NCI-H460 (cell line): ENCODE measurements at regions not wholly inside any gene's neighbourhood (a gene's known extent, or its start where the extent isn't known, plus 50 kb on each side); places are given as distances from the start of the nearest gene placed in this dataset.
"Not testable (repeated sequence)": the region's sequence is repeated elsewhere in the genome, so short reads cannot be mapped to it uniquely, and the experiment has no call there.

Experiments used
- DNase-seq: peaks from one replicate; pipeline ENCODE4 v3.0.0-alpha.2; 2016; ENCODE audit warnings: low read depth; ENCODE audit errors: extremely low read depth

DNA sequence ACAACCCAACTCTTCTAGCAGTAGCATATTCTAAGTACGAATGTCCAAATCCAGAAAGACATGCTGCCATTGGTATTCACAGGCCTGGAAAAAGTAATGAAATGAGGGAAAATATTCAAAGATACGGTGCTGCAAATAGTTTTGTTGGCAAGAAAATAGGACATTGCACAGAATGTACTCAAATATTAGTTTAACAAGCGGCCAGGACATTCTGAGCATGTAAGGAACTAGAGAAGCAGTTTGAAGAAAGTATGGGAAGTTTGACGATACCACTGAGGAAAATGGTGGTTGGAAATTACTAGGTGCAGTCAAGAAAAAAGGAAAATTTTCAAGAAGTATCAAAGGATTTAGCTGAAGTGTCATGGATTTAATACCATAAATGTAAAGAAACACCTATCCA lies 468.0 kb upstream of the GRIN3A start:
- no peak for DNase-seq

DNA sequence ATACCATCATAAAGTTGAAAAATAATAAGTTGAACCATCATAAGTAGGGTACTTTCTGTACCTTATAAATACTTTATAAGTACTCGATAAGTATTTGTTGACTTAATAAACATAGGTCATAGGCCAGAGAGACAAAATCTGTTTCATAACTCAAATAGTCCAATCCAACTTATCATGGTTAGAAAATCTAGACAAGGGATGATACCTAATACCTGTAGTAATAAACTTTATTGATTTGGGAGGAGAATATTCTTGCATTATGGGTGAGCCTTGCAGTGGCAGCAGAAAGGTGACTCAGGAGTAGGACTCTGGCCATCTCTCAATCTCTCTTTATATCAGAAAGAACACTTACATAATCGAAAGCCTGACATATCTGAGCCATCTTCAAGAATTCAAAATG lies 466.8 kb upstream of the GRIN3A start:
- DNase-seq: no peak

DNA sequence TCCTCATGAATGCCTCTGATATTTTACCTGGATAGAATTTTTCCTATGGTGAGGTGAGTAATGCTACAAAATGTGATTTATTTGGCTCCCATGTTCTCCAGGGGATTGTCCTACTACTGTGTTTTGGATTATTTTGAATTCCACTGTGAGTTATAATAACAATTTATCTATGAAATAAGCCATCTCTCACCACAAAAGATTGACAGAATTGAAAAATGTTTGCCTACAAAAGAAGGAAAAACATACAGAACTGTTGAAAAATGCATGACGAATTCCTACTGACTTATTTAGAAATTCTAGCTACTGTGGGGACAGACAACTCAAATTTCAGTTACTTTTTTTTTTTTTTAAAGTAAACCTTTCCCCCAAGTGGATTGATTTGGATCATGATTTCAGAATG lies 463.7 kb upstream of the GRIN3A start:
- no peak for DNase-seq

DNA sequence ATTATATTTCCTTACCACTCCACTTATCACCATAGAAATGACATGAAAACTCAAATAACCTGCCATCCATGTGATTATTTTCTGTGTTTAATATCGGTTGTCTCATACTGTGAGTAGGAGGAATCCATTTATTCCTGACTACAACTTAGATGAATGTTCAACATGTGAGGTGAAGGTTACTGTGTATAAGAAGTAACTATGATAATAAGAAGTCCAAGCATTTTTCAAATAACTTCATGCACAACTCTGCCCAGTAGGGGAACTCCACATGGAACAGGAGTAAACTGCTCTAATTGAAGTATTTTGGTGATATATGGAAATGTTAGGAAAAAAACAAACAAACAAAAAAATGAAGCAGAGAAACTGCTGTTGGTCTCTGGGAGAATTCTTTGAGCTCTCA lies 447.5 kb upstream of the GRIN3A start:
- DNase-seq: no peak

DNA sequence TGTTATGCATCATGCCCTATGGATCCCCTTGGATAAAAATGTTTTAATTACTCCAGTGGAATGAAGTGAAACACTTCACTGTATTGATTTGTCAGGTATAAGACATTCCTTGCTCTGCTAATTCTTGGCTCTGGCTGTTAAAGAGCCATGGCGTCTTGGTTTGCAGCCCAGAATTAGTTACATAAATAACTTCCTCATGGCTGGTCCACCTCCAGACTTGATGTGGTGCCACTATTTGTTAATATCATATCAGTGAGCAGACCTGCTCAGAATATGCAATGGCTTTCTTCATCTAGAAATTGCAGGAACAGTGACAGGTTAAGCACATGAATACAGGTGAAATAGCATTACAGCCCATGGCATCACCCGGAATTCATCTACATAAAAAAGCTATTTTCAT lies 446.9 kb upstream of the GRIN3A start:
- no peak for DNase-seq

DNA sequence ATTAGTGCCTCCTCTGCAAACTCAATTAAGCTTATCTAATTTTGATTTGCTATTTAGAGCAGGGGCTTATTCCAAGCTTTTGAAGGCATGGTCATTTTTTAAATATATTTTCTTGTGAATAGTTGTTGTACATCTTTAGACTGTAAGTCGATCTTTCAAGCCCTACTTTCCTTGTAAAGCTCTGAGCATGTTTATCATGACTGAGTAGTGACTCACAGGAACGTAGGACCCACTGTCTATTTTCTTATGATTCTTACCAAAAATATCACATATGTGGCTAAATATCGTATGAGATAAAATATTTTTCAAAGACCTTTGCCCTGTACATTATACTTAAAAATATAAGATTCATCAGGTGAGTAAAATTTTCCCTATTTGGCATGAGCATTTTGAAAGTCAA lies 440.4 kb upstream of the GRIN3A start:
- no peak for DNase-seq

DNA sequence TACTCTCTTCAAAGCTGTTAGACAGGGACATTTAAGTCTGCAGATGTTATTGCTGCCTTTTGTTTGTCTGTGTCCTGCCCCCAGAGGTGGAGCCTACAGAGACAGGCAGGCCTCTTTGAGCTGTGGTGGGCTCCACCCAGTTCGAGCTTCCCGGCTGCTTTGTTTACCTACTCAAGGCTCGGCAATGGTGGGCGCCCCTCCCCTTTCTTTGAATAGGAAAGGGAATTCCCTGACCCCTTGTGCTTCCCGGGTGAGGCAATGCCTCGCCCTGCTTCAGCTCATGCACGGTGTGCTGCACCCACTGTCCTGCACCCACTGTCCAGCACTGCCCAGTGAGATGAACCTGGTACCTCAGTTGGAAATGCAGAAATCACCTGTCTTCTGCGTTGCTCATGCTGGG lies 435.8 kb upstream of the GRIN3A start:
- not testable (repeated sequence) for DNase-seq

DNA sequence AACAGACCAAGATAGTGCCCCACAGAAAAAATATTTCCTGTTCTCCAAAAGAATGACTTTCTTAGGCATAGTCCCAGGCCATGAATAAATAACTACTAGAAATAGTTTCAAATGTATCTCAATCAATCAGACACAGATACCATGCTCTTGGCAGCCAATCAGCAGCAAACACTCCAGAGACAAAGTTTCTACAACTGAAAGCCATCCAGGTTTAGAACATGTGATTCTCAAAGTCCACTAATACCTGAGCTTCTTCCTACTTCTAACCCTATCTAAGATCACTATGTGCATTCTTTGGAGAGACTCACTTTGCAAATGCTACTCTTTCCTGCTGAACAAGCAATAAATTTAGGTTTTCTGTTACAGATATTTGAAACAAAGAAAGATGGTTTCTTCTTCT lies 425.8 kb upstream of the GRIN3A start:
- DNase-seq: no peak

DNA sequence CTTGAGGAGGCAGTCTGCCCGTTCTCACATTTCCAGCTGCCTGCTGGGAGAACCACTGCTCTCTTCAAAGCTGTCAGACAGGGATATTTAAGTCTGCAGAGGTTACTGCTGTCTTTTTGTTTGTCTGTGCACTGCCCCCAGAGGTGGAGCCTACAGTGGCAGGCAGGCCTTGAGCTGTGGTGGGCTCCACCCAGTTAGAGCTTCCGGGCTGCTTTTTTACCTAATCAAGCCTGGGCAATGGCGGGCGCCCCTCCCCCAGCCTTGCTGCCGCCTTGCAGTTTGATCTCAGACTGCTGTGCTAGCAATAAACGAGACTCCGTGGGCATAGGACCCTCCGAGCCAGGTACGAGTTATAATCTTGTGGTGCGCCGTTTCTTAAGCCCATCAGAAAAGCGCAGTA lies 414.6 kb upstream of the GRIN3A start:
- DNase-seq: not testable (repeated sequence)

DNA sequence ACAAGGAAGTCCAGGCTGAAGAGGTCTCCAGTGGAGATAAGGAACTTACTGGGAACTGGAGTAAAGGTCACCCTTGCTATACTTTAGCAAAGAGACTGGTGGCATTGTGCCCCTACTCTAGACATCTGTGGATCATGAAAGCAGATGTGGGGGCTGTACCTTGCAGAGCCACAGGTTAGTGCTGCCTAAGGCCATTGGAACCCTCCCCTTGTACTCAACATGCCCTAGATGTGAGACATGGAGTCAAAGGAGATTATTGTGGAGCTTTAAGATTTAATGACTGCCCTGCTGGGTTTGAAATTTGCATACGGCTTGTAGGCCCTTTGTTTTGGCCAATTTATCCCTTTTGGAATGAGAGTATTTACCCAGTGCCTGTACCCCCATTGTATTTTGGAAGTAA lies 397.3 kb upstream of the GRIN3A start:
- DNase-seq: no peak

DNA sequence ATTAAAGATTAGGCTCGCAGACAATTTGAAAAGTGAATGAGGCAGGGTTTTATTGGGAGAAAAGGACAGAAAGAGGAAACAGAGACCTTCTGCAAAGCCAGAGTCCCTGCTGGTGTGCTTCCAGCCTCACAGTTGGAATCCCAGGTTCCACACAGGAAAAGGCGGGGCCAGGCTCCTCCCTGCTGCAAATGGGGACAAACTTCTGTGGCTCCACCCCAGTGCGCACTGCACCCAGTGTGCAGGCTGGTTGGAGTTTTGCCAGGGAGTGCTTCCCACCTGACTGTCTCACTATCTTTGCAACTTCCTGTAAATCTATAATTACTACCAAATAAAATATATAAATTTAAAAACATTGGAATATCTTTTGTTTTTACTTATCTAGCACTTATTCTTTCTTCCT lies 386.0 kb upstream of the GRIN3A start:
- DNase-seq: no peak

DNA sequence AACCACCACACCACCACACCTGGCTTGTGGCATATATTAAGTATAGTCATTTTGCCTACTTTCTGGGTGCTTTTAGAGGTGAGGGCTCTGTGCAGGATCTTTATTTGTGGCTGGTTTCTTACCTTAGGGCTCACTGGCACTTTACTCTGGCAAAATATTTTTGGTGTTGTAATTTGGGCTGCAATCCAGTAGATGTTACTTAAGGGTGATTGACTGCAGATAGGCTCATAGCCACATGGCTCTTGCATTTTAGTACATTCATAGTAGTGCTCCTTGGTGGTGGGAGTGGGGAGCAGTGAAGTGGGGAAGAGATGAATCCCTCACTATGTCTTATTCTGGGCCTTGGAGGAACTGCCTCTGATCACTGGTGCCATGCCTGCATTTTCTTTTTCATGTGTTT lies 376.1 kb upstream of the GRIN3A start:
- DNase-seq: no peak

DNA sequence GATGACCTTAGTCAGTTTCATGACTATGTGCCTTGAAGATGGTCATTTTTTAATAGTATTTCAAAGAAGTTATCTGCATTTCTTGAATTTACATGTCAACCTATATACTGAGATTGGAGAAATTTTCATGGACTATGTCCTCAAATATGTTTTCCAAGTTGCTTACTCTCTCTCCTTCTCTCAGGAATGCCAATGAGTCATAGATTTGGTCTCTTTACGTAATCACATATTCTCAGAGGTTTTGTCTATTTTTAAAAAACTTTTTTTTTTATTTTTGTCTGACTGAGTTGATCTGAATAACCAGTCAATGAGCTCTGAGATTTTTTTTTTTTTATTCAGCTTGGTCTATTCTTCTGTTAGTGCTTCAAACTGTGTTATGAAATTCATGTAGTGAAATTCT lies 374.7 kb upstream of the GRIN3A start:
- no peak for DNase-seq

DNA sequence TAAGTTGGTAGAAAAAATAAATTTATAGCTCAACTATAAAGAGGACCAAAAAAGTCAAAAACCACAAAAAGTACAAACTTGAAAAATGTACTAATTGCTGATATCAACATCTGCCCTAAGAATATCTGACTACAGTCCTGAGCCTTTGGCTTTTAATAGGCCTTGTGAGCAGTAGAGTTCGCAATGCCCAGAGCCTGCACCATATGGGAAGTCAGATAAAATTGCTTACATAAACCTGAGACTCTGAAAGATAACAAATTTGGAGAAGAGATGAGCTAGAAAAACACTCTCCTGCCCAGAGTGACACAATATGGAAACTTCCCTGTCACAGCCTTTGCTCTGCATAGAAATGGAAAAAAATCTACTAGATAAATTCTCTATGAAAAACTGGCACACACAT lies 368.0 kb upstream of the GRIN3A start:
- no peak for DNase-seq

DNA sequence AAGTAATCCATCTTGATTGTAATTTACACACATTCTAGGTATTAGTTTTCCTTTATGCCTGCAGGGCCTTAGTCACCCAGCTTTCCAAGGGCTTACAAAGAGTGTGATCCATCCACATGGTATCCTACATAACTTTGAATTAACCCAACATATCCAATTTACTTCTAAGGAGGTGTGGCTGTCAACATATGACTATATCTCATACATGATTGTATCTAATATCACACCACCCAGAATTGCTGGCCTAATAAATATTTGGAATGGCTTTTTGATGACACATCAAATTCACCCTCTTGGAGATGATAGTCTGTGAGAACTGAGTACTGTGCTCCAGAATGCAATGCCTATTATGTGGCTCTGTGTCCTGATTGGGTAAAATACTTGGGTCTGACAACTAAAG lies 363.3 kb upstream of the GRIN3A start:
- no peak for DNase-seq

DNA sequence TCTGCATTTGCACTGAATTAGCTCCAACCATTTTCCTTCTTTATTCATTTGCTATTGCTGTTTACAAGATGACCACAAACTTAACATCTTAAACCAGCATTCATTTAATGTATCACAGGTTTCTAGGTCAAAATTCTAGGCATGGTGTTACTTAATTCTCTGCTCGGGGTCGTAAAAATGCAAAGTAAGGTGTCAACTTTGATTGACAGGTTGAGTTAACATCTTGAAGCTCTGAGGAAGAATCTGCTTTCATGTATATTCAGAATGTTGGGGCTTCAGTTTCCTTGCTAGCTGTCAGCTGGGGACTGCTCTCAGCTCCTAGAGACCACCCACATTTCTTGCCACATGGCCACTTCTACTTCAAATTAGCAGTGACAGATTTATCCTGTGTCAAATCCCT lies 348.7 kb upstream of the GRIN3A start:
- DNase-seq: no peak

DNA sequence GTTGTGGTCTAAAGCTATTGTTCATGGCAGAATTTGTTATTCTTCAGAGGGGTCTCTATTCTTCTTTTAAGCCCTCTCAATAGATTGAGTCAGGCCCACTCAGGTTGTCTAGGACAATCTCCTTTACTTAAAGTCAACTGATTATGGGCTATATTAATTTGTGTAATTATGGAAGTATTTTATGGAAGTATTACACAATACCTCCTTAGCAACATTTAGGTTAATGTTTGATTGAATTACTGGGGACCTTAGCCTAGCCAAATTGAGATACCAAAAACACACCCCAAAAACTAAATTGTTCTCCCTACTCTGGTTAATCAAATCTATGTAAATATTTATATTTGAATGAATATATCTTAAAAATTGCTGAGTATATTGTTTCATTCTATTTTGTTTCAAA lies 347.1 kb upstream of the GRIN3A start:
- no peak for DNase-seq

DNA sequence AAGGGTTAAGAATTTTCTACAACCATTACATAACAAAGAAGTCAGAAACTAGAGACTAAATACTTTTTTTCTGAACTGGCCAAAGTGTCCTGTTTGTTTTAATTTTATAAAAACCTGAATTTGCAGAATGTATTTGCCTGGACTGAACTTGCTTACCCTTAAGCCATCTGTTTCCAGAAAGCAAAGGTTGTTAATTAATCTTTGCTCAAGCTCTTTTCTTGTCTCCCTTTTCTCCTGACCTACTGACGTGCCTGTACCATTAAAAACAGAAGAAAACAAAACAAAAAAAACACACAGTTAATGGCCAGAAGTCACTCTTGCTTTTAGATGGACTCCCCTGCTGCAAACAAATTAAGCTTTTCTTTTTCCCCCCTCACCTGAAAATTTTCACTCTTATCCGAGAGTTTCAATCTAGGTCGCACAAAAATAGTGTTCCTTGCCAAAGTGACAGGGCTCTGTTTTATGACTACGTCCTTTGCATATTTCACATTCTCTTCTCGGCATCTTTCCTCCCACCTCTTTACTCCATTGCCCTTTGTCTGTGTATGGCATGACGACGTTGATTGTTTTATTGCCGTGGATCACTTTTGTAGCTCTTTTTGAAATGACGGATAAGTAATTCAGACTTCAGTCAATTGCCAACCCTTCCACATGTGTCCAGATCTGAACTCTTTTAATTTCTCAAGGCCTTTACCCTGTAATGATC lies 333.8 kb upstream of the GRIN3A start:
- no peak for DNase-seq

DNA sequence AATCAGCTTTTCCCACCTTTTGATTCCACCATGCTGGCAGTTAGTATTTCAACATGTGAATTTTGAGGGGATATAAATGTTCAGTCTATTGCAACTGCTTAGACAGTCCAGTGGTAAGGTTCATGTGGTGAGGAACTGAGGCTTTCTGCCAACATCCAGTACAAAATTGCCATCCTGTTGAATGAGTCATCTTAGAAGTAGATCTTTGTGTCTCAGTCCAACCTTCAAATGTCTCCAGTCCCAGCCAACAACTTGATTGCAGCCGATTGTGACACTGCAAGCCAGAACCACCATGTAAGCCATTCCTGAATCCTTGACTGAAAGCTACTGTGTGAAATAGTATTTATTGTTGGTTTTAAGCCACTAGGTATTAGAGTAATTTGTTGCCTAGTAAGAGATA lies 331.5 kb upstream of the GRIN3A start:
- DNase-seq: no peak

DNA sequence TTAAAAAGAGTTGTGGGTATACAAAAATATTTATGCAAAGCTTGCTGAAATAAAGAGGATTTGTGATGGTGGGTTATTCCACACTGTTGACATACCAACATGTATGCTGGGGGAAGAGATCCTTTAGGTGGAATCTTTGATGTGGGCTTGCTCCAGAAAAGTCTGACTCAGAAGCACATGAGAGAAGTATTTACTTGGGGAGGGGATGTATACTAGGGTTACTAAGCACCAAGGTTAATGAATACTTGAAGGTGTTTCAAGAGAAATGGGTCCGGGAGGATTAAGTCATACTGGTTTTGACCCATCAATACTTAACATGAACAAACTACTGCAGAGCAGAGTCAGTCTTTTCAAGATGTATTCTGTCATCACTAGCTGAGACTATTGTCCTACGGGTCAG lies 316.4 kb upstream of the GRIN3A start:
- DNase-seq: no peak

DNA sequence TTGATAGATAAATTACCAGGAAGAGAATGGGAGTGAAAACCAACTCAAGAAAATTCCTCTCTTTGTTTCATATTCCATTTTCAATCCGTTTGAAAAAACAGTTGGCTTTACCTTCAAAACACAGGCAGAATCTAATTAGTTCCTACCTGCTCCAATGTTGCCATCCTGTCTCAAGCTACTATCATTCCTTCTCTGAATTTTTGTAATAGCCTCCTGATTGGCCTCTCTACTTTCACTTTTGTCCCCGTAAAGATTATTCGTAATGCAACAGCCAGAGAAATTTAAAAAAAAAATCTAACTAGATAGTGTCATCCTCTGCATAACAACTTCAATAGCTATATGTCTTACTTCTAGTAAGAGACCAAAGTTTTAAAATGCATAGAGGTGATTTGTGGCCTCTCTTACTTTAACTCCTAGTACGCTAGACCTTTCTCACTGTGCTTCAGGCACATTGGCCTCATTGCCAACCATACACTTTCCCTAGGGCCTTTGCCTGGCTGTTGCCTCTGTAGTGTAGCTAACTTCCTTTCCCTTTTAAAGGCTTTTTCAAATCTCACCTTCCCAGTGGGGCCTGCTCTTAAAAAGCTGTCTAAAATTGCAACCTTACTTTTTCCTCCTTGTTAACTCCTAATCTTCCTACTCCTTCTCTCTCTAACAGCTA lies 311.3 kb upstream of the GRIN3A start:
- peak; percentile 5 for DNase-seq

DNA sequence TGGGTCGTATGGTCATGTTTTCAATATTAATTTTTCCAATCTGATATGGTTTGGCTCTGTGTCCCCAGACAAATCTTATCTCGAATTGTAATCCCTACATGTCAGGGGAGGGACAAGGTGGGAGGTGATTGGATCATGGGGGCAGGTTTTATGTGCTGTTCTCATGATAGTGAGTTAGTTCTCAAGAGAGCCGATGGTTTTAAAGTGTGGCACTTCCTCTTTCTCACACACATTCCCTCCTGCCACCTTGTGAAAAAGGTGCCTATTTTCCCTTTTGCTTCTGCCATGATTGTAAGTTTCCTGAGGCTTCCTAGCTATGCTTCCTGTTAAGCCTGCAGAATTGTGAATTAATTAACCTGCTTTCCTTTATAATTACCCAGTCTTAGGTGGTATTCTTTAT lies 309.1 kb upstream of the GRIN3A start:
- no peak for DNase-seq

DNA sequence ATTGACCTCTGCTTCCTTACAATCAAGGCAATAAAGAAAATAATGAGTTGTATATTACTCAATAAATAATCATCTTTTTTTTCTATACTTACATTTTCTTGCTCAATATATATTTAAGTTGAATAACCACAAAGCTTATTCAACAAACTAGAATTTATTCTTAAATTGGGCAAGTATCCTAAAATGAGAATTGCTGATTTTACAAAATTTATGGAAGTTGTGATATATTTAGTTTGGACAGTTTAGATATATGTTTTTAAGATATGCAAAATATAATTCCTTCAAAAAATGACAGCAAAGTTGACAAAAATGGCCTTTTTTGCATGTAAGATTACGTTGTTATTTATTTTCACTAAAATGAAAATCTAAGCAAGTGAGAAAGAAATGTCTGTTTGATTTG lies 305.7 kb upstream of the GRIN3A start:
- DNase-seq: no peak
